ENCODE measurements at regions not wholly inside any gene's neighbourhood (a gene's known extent, or its start where the extent isn't known, plus 50 kb on each side); places are given as distances from the start of the nearest gene placed in this dataset.

DNA sequence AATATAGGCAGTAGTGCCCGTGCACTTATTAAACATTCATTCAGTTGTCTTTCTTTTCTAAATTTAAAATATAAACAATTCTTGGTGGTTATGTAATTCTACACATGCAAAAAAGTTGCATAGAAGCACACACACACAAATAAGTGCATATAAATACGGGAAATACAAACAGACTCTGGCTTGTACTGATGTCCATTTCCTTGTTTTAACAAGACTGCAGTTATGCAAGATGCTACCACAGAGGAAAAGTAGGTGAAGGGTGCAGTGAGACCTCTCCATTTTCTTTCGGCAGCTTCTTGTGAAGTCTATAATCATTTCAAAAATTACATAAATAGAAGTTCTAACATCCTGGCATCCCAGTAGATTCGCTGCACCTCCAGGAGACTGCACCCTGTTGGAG is 130.6 kb upstream of the BCL6 start:
- TF ChIP-seq MYC (IDR thresholded peaks at IDR 0.05; ENCODE audit: low read depth, low read length) (no peak), POLR2A (IDR thresholded peaks at IDR 0.05; ENCODE audit: extremely low read depth, insufficient read length) (no peak)
- TF ChIP-seq, protein P1, sequence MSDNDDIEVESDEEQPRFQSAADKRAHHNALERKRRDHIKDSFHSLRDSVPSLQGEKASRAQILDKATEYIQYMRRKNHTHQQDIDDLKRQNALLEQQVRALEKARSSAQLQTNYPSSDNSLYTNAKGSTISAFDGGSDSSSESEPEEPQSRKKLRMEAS (IDR thresholded peaks at IDR 0.05; ENCODE audit: low read depth, low read length): no peak
- TF ChIP-seq, protein P2, sequence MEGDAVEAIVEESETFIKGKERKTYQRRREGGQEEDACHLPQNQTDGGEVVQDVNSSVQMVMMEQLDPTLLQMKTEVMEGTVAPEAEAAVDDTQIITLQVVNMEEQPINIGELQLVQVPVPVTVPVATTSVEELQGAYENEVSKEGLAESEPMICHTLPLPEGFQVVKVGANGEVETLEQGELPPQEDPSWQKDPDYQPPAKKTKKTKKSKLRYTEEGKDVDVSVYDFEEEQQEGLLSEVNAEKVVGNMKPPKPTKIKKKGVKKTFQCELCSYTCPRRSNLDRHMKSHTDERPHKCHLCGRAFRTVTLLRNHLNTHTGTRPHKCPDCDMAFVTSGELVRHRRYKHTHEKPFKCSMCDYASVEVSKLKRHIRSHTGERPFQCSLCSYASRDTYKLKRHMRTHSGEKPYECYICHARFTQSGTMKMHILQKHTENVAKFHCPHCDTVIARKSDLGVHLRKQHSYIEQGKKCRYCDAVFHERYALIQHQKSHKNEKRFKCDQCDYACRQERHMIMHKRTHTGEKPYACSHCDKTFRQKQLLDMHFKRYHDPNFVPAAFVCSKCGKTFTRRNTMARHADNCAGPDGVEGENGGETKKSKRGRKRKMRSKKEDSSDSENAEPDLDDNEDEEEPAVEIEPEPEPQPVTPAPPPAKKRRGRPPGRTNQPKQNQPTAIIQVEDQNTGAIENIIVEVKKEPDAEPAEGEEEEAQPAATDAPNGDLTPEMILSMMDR (IDR thresholded peaks at IDR 0.05; ENCODE audit: low read depth, low read length): no peak
- DNase-seq (ENCODE audit: low read depth): no peak
- no peak overlapping the region for H3K4me3 ChIP-seq (ENCODE audit: low read depth, low read length)

DNA sequence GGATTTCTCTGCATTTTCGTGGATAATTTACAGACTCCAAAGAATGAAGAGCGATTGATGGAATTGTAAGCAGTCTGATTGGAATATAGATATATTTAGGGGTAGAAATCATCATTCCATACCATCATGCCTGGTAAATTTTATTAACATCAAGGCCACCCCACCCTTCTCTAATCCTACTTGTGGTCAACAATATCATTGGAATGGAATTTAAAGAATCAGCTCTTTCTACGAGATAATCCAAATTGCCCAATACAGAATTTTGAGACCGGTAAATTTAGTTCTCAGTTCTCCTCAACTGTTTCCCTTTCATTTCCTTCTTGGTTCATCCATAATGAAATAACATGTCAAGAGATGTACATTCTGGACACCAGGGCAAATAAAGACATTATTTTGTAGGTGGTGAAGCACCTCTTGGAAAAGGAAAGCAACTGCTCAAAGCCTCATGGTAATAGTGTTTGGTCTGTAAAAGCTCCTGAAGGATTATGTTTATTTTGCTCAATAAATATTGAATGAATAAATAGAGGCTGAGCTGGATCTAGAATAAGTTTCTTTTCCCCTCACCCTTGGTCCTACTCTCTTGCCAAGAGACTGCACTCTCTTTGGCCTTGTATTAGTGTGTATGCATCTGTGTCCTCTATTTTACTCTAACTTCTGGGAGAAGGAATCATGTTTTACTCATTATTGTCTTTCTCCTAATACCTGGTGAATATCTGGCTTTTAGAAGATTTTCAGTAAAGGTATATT is 133.7 kb upstream of the BCL6 start:
- no peak for DNase-seq (ENCODE audit: low read depth)
- H3K4me3 ChIP-seq (ENCODE audit: low read depth, low read length): no peak overlapping the region
- TF ChIP-seq POLR2A (IDR thresholded peaks at IDR 0.05; ENCODE audit: extremely low read depth, insufficient read length): no peak
- TF ChIP-seq, protein P2 (IDR thresholded peaks at IDR 0.05; ENCODE audit: low read depth, low read length): no peak
- TF ChIP-seq MYC (IDR thresholded peaks at IDR 0.05; ENCODE audit: low read depth, low read length): no peak
- TF ChIP-seq, protein P1 (IDR thresholded peaks at IDR 0.05; ENCODE audit: low read depth, low read length): no peak

DNA sequence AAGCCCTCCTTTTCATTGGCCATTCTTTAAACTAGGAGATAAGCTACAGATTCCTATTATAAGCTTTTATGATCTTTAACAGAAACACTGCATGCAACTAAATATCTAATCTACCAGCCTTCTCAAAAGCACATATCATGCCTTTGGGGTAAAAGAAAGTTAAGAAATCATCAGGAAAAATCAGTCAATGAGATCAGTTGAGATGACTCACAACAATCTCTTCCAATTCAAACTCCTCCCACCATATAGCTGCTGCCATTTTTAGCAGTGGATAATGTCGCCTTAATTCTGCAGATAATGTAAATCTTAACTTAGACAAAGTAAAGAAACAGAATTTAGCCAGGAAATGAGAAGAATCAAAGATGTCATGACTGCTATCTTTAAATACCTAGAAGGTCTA is 135.2 kb upstream of the BCL6 start:
- no peak overlapping the region for H3K4me3 ChIP-seq (ENCODE audit: low read depth, low read length)
- DNase-seq (ENCODE audit: low read depth): no peak
- TF ChIP-seq POLR2A (IDR thresholded peaks at IDR 0.05; ENCODE audit: extremely low read depth, insufficient read length): no peak
- no peak for TF ChIP-seq MYC (IDR thresholded peaks at IDR 0.05; ENCODE audit: low read depth, low read length)
- TF ChIP-seq, protein P1 (IDR thresholded peaks at IDR 0.05; ENCODE audit: low read depth, low read length): no peak
- TF ChIP-seq, protein P2 (IDR thresholded peaks at IDR 0.05; ENCODE audit: low read depth, low read length): no peak

DNA sequence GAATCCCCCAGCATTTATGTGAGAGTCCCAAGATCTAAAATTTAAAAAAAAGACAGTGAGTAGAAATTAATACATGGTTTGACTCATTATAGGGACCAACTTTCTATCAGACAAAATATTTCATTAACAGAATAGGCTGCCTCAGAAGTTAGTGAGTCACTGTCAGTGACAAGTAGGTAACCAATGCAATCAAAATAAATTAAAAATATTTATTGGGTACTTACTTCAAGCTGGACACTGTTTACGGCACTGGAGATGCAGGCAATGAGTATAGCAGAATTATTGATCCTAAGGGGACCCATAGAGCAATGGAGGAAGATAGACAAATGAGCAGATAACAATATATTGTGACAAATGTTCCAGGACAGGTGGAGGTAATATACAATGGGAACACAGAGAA is 135.6 kb upstream of the BCL6 start:
- no peak for DNase-seq (ENCODE audit: low read depth)
- TF ChIP-seq POLR2A (IDR thresholded peaks at IDR 0.05; ENCODE audit: extremely low read depth, insufficient read length): no peak
- TF ChIP-seq, protein P2 (IDR thresholded peaks at IDR 0.05; ENCODE audit: low read depth, low read length): no peak
- TF ChIP-seq MYC (IDR thresholded peaks at IDR 0.05; ENCODE audit: low read depth, low read length): no peak
- TF ChIP-seq, protein P1 (IDR thresholded peaks at IDR 0.05; ENCODE audit: low read depth, low read length): no peak
- no peak overlapping the region for H3K4me3 ChIP-seq (ENCODE audit: low read depth, low read length)

DNA sequence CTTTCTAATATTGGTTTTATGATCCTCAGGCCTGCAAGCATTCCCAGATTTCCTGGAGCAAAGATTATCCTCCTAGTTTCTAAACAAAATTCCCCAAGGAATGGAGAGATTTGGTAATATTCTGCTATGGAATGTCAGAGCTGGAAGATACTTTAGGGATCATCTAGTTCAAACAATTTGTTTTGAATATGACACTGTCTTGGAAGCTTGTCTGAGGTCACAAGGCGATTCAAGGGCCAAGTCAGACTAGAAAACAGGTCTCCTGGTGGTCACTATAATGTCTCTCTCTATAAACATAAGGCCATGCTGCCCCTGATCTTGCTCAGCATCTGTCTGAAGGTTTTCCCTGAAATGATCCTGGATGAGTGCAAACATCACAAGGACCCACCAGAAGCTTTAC is 143.4 kb upstream of the BCL6 start:
- TF ChIP-seq, protein P2 (IDR thresholded peaks at IDR 0.05; ENCODE audit: low read depth, low read length): no peak
- TF ChIP-seq POLR2A (IDR thresholded peaks at IDR 0.05; ENCODE audit: extremely low read depth, insufficient read length): no peak
- TF ChIP-seq, protein P1 (IDR thresholded peaks at IDR 0.05; ENCODE audit: low read depth, low read length): no peak
- TF ChIP-seq MYC (IDR thresholded peaks at IDR 0.05; ENCODE audit: low read depth, low read length): no peak
- H3K4me3 ChIP-seq (ENCODE audit: low read depth, low read length): no peak overlapping the region
- DNase-seq (ENCODE audit: low read depth): no peak
